AML-193 (cell line): ENCODE measurements at regions not wholly inside any gene's neighbourhood (a gene's known extent, or its start where the extent isn't known, plus 50 kb on each side); places are given as distances from the start of the nearest gene placed in this dataset.

Experiments
- DNase-seq, 2 experiments: peaks; one replicate each; lab custom pipeline; 2025; lab: John Stamatoyannopoulos, UW

- DNase-seq, result no peak
These were observed 79.9 kb upstream of the ACO1 start for GRCh38 chr9:32304495-32304894.

GRCh38 chr9:32306006-32306405 lies 78.4 kb upstream of the ACO1 start:
- no peak for DNase-seq

GRCh38 chr9:32319312-32319929 lies 65.0 kb upstream of the ACO1 start:
- DNase-seq, result no peak

- DNase-seq, result no peak
These were observed 61.8 kb upstream of the ACO1 start for GRCh38 chr9:32322622-32323021.

- DNase-seq, result peak in 1 of 2 experiments; percentile 20
These were observed 58.3 kb upstream of the ACO1 start for GRCh38 chr9:32326146-32326545.

GRCh38 chr9:32331240-32331639 lies 53.2 kb upstream of the ACO1 start:
- no peak for DNase-seq

- no peak for DNase-seq
These were observed 50.3 kb upstream of the ACO1 start for GRCh38 chr9:32334112-32334511.
